HepG2 (cell line): ENCODE measurements at regions not wholly inside any gene's neighbourhood (a gene's known extent, or its start where the extent isn't known, plus 50 kb on each side); places are given as distances from the start of the nearest gene placed in this dataset.

Experiments used
- ATAC-seq: fragments of 200-7000 bp; cut with Tn5 transposase; 3 replicates; pipeline ENCODE4 v1.9.1; 2020; ENCODE audit warnings: mild to moderate bottlenecking, moderate library complexity
- BruUV-seq: library from RNA; stranded (reverse); fragments of 400-500 nt; replicated peaks from 2 replicates; lab custom pipeline; 2021; lab: Mats Ljungman, UMichigan
- CTCF ChIA-PET: fragments of 300-600 bp; formaldehyde crosslinking; extraction: SDS; loops from one replicate; lab custom pipeline; 2021; ENCODE audit warnings: low total read pairs, inconsistent platforms, low intra/inter-chr PET ratio; lab: Yijun Ruan, JAX
- POLR2A ChIA-PET: fragments of 350-600 bp; sonication (Branson Sonifier 250); formaldehyde crosslinking; loops from one replicate; lab custom pipeline; 2020; ENCODE audit warnings: antibody characterized with exemption, inconsistent platforms; lab: Yijun Ruan, JAX
- DNase-seq: peaks from one replicate; pipeline ENCODE4 v3.0.0-alpha.2; 2015; ENCODE audit warnings: low spot score
- FAIRE-seq: peaks from 3 replicates; lab custom pipeline; 2011; peaks lifted over from hg19 to GRCh38; lab: Jason Lieb, UNC
- H2AFZ ChIP-seq: one replicate; pipeline ENCODE4 v1.6.1; 2011; ENCODE audit warnings: low read length, inconsistent platforms
- H3K27ac ChIP-seq: fragments of 300-600 bp; 3 replicates; pipeline ENCODE4 v1.8.0; 2011; ENCODE audit warnings: mixed run types, mild to moderate bottlenecking, mixed read lengths, low read length, inconsistent platforms; ENCODE audit not compliant: insufficient read depth; ENCODE audit errors: extremely low read length
- H3K27me3 ChIP-seq, 2 experiments: fragments of 200-600 bp in 1 of 2; 2 replicates in 1 of 2; 3 replicates in 1 of 2; pipeline versions ENCODE4 v1.6.0 to v1.8.0; 2011; ENCODE audit warnings: low read length in 2 of 2, mild to moderate bottlenecking in 2 of 2, moderate library complexity in 2 of 2, inconsistent platforms in 1 of 2; ENCODE audit not compliant: insufficient read depth in 2 of 2, control insufficient read depth in 1 of 2
- H3K36me3 ChIP-seq, 2 experiments: fragments of 200-600 bp in 1 of 2; replicated peaks in 1 of 2; 2 replicates in 1 of 2; 3 replicates in 1 of 2; pipeline versions ENCODE4 v1.5.1 to v1.8.0; 2011; ENCODE audit warnings: low read length in 2 of 2, inconsistent platforms in 1 of 2; ENCODE audit not compliant: insufficient read depth in 2 of 2, control insufficient read depth in 1 of 2
- H3K4me1 ChIP-seq: 2 replicates; pipeline ENCODE4 v1.5.1; 2012; ENCODE audit warnings: low read length, inconsistent platforms; ENCODE audit not compliant: insufficient read depth
- H3K4me2 ChIP-seq: 2 replicates; pipeline ENCODE4 v1.6.0; 2011; ENCODE audit warnings: low read depth, low read length, inconsistent platforms
- H3K4me3 ChIP-seq, 3 experiments: fragments of 200-600 bp in 1 of 3; sonication (generic), shearing (Covaris generic) in 1 of 3; replicated peaks in 1 of 3; 2 replicates each; pipeline ENCODE4 v1.5.1; 2011 to 2016; ENCODE audit warnings: low read length in 3 of 3, inconsistent platforms in 2 of 3, low read depth in 2 of 3, mild to moderate bottlenecking in 2 of 3, control low read depth in 1 of 3, mixed read lengths in 1 of 3; ENCODE audit not compliant: insufficient read depth in 1 of 3
- H3K79me2 ChIP-seq: one replicate; pipeline ENCODE4 v1.6.1; 2011; ENCODE audit warnings: low read length, inconsistent platforms; ENCODE audit not compliant: insufficient read depth
- H3K9ac ChIP-seq: 2 replicates; pipeline ENCODE4 v1.6.0; 2011; ENCODE audit warnings: mild to moderate bottlenecking, low read depth, low read length, inconsistent platforms; ENCODE audit not compliant: insufficient read depth
- H3K9me3 ChIP-seq: 2 replicates; pipeline ENCODE4 v1.5.1; 2012; ENCODE audit warnings: mild to moderate bottlenecking, low read length
- H4K20me1 ChIP-seq: 2 replicates; pipeline ENCODE4 v1.6.0; 2011; ENCODE audit warnings: inconsistent platforms, mild to moderate bottlenecking, low read length, moderate library complexity; ENCODE audit not compliant: insufficient read depth
- ATF7 ChIP-seq, 2 experiments: fragments of 450-650 bp in 1 of 2; sonication (generic) in 1 of 2; formaldehyde crosslinking in 1 of 2; IDR thresholded peaks; 2 replicates each; pipeline versions ENCODE4 v1.4.0 to v1.6.1; 2016 to 2020; ENCODE audit warnings: antibody characterized with exemption in 1 of 2, mild to moderate bottlenecking in 1 of 2, missing genetic modification reagents in 1 of 2
- CEBPB ChIP-seq: IDR thresholded peaks from 2 replicates; pipeline ENCODE4 v1.6.1; 2011; ENCODE audit warnings: low read depth, low read length, improper control_type of control experiment, borderline replicate concordance
- CTCF ChIP-seq: sonication (generic); formaldehyde crosslinking; IDR thresholded peaks from 2 replicates; pipeline ENCODE4 v1.5.0; 2020; ENCODE audit warnings: mild to moderate bottlenecking, missing genetic modification reagents, moderate library complexity
- HNRNPH1 ChIP-seq: fragments of 200-400 bp; formaldehyde crosslinking; optimal IDR thresholded peaks from 2 replicates; pipeline ENCODE3; 2017; ENCODE audit warnings: mild to moderate bottlenecking, low read depth, low read length
- KLF15 ChIP-seq: sonication (generic); formaldehyde crosslinking; IDR thresholded peaks from 2 replicates; pipeline ENCODE4 v1.8.1; 2023; ENCODE audit warnings: borderline replicate concordance, mild to moderate bottlenecking, inconsistent platforms, missing genetic modification reagents, mixed read lengths
- MBNL3 ChIP-seq: fragments of 250-450 bp; sonication (Bioruptor Pico); conservative IDR thresholded peaks from 2 replicates; pipeline ENCODE4 v1.8.0; 2022; ENCODE audit warnings: mild to moderate bottlenecking, inconsistent platforms
- MED8 ChIP-seq: sonication (generic); formaldehyde crosslinking; IDR thresholded peaks from 2 replicates; pipeline ENCODE4 v1.8.1; 2023; ENCODE audit warnings: mild to moderate bottlenecking, missing genetic modification reagents; ENCODE audit not compliant: insufficient replicate concordance
- MEF2D ChIP-seq: sonication (generic); formaldehyde crosslinking; IDR thresholded peaks from 2 replicates; pipeline ENCODE4 v1.5.1; 2020; ENCODE audit warnings: mild to moderate bottlenecking, missing genetic modification reagents
- MXD4 ChIP-seq: IDR thresholded peaks from 2 replicates; pipeline ENCODE4 v1.6.1; 2016; ENCODE audit warnings: mild to moderate bottlenecking, missing biosample characterization, missing genetic modification reagents
- POLR2G ChIP-seq: fragments of 200-400 bp; formaldehyde crosslinking; IDR thresholded peaks from 2 replicates; pipeline ENCODE4 v1.6.1; 2018; ENCODE audit warnings: mild to moderate bottlenecking, low read depth, low read length, moderate library complexity
- STAG1 ChIP-seq: sonication (generic); formaldehyde crosslinking; IDR thresholded peaks from 2 replicates; pipeline ENCODE4 v1.4.0; 2020; ENCODE audit warnings: missing genetic modification reagents
- TBP ChIP-seq: sonication (generic); formaldehyde crosslinking; IDR thresholded peaks from 2 replicates; pipeline ENCODE4 v1.5.0; 2020; ENCODE audit warnings: missing genetic modification reagents
- ZNF12 ChIP-seq: sonication (generic); formaldehyde crosslinking; IDR thresholded peaks from 2 replicates; pipeline ENCODE4 v1.5.0; 2020; ENCODE audit warnings: missing genetic modification reagents
- ZNF17 ChIP-seq: sonication (generic); formaldehyde crosslinking; IDR thresholded peaks from 2 replicates; pipeline ENCODE4 v1.5.0; 2020; ENCODE audit warnings: mild to moderate bottlenecking, missing genetic modification reagents
- ZNF670 ChIP-seq: sonication (generic); formaldehyde crosslinking; IDR thresholded peaks from 2 replicates; pipeline ENCODE4 v1.8.0; 2022; ENCODE audit warnings: mild to moderate bottlenecking, missing genetic modification reagents, borderline replicate concordance
- ZNF790 ChIP-seq: sonication (generic); formaldehyde crosslinking; IDR thresholded peaks from 2 replicates; pipeline ENCODE4 v1.8.0; 2022; ENCODE audit warnings: missing genetic modification reagents, mild to moderate bottlenecking, borderline replicate concordance
- WGBS: methylation state at CpG from one replicate; pipeline ENCODE4 v1.1.6; 2017; ENCODE audit warnings: low lambda C conversion rate; 5-methylcytosine and 5-hydroxymethylcytosine counted together
- in situ Hi-C: cut with HindIII; loops from 2 replicates; pipeline ENCODE4 v1.10.0; 2017; ENCODE audit warnings: low pct_unique_long_range_greater_than_20kb; ENCODE audit not compliant: extremely low pct_ligation_motif_present
- intact Hi-C: fragments of 100-400 bp; cut with micrococcal nuclease; formaldehyde crosslinking; loops from one replicate; pipeline ENCODE4 v1.10.0; 2022; ENCODE audit not compliant: unreplicated experiment

GRCh38 chr5:110088676-110089436 lies 399.1 kb downstream of the MAN2A1 start:
- in situ Hi-C loops = no loop called here
- WGBS = 13% methylated on average over 1 of the region's 1 CpG

GRCh38 chr5:110092955-110093785 lies 403.4 kb downstream of the MAN2A1 start:
- under 1% methylated on average over 4 of the region's 4 CpGs for WGBS

More at GRCh38 chr5:110088676-110089436, 399.1 kb downstream of the MAN2A1 start:
- H3K79me2 ChIP-seq = no peaks in the 10 kb centered on the region
- DNase-seq (no peak), ATAC-seq (no peak), FAIRE-seq (no peak)
- BruUV-seq = no TSS peak
- no peaks in the 10 kb centered on the region for H3K36me3 ChIP-seq
- H3K4me1 ChIP-seq = peaks cover 36% of the 10 kb centered on the region
- no peak overlapping the region for H3K27ac ChIP-seq
- H2AFZ ChIP-seq = no peak overlapping the region
- H3K27me3 ChIP-seq = no peaks in the 10 kb centered on the region
- no peak overlapping the region for H3K4me2 ChIP-seq
- TF ChIP-seq KLF15 (CRISPR knock-in tag) (no peak), ATF7 (IDR thresholded peaks at IDR 0.05) (no peak), ATF7 (CRISPR knock-in tag; IDR thresholded peaks at IDR 0.05) (no peak), MXD4 (CRISPR knock-in tag) (no peak), MBNL3 (CRISPR knock-in tag) (no peak), TBP (CRISPR knock-in tag) (no peak), ZNF670 (CRISPR knock-in tag) (no peak), HNRNPH1 (no peak), POLR2G (no peak), MED8 (CRISPR knock-in tag) (no peak), ZNF17 (no peak)
- CTCF ChIA-PET = no interaction called here
- H3K4me3 ChIP-seq = no peak overlapping the region
- intact Hi-C loops = loop anchor here (1.0 kb wide), 1 partner anchor 44 kb away; no protein-coding TSS in a partner anchor
- POLR2A ChIA-PET = no interaction called here
- no peaks in the 10 kb centered on the region for H4K20me1 ChIP-seq
- H3K9me3 ChIP-seq = no peaks in the 10 kb centered on the region
- no peak overlapping the region for H3K9ac ChIP-seq

More at GRCh38 chr5:110092955-110093785, 403.4 kb downstream of the MAN2A1 start:
- no peak overlapping the region for H3K27ac ChIP-seq
- FAIRE-seq (no peak), ATAC-seq (peak; percentile 97), DNase-seq (peak; percentile 21)
- intact Hi-C loops = no loop called here
- no peaks in the 10 kb centered on the region for H3K9me3 ChIP-seq
- no peaks in the 10 kb centered on the region for H3K79me2 ChIP-seq
- H3K9ac ChIP-seq = no peak overlapping the region
- ChIA-PET POLR2A (interaction anchor here (1.4 kb wide), 1 partner anchor 13 kb away, joined by 5 read pairs; no protein-coding TSS in a partner anchor), CTCF (no interaction called here)
- no peak overlapping the region for H3K4me3 ChIP-seq
- no peaks in the 10 kb centered on the region for H3K27me3 ChIP-seq
- H3K36me3 ChIP-seq = no peaks in the 10 kb centered on the region
- no TSS peak for BruUV-seq
- peak overlapping the region; percentile 42 for H3K4me2 ChIP-seq
- in situ Hi-C loops = no loop called here
- H3K4me1 ChIP-seq = peaks cover 34% of the 10 kb centered on the region
- H4K20me1 ChIP-seq = no peaks in the 10 kb centered on the region
- TF ChIP-seq CTCF (CRISPR knock-in tag) (0 out of 2 replicates have a peak, but pooled peaks have one; percentile 8), CEBPB (peak; percentile 67; the same call in 1 of the 2 replicates), MEF2D (CRISPR knock-in tag) (no peak), STAG1 (CRISPR knock-in tag) (peak; percentile 12; the same call in 1 of the 2 replicates), ZNF790 (CRISPR knock-in tag) (no peak), ZNF12 (CRISPR knock-in tag) (0 out of 2 replicates have a peak, but pooled peaks have one; percentile 35)
- H2AFZ ChIP-seq = no peak overlapping the region
